KMS-11 (cell line): ENCODE measurements at regions not wholly inside any gene's neighbourhood (a gene's known extent, or its start where the extent isn't known, plus 50 kb on each side); places are given as distances from the start of the nearest gene placed in this dataset.

Experiments
- H2AFZ ChIP-seq: fragments of 200-600 bp; sonication (generic); 2 replicates; pipeline ENCODE4 v1.6.1; 2016; ENCODE audit warnings: antibody characterized with exemption, mixed run types, low read depth
- H3K27ac ChIP-seq: fragments of 200-600 bp; sonication (generic); 2 replicates; pipeline ENCODE4 v1.6.1; 2016; ENCODE audit warnings: mild to moderate bottlenecking, mixed run types
- H3K27me3 ChIP-seq: fragments of 200-600 bp; sonication (generic); 2 replicates; pipeline ENCODE4 v1.6.1; 2017; ENCODE audit warnings: mild to moderate bottlenecking, low read depth, mixed run types, moderate library complexity; ENCODE audit not compliant: insufficient read depth
- H3K36me3 ChIP-seq: fragments of 200-600 bp; sonication (generic); 2 replicates; pipeline ENCODE4 v1.6.1; 2017; ENCODE audit warnings: mild to moderate bottlenecking, mixed run types; ENCODE audit not compliant: insufficient read depth
- H3K4me1 ChIP-seq: fragments of 200-600 bp; sonication (generic); 2 replicates; pipeline ENCODE4 v1.6.1; 2016; ENCODE audit warnings: mild to moderate bottlenecking, low read depth, mixed run types; ENCODE audit not compliant: poor library complexity, severe bottlenecking
- H3K4me2 ChIP-seq: fragments of 200-600 bp; sonication (generic); 2 replicates; pipeline ENCODE4 v1.7.0; 2016; ENCODE audit warnings: mild to moderate bottlenecking, mixed run types
- H3K4me3 ChIP-seq: fragments of 200-600 bp; sonication (generic); IDR thresholded peaks from 2 replicates; pipeline ENCODE4 v1.6.1; 2017; ENCODE audit warnings: low read depth, low read length, mixed read lengths; ENCODE audit not compliant: insufficient read depth
- H3K79me2 ChIP-seq: fragments of 200-600 bp; sonication (generic); 2 replicates; pipeline ENCODE4 v1.6.1; 2016; ENCODE audit warnings: low read depth, mixed run types; ENCODE audit not compliant: insufficient read depth
- H3K9ac ChIP-seq: fragments of 200-600 bp; sonication (generic); 2 replicates; pipeline ENCODE4 v1.6.1; 2016; ENCODE audit warnings: mild to moderate bottlenecking, mixed run types
- H4K20me1 ChIP-seq: fragments of 200-600 bp; sonication (generic); 2 replicates; pipeline ENCODE4 v1.6.1; 2016; ENCODE audit warnings: mild to moderate bottlenecking, mixed run types; ENCODE audit not compliant: insufficient read depth
- TF ChIP-seq, protein P1 (sequence below): fragments of 200-600 bp; sonication (generic); conservative IDR thresholded peaks from 2 replicates; pipeline ENCODE4 v1.6.1; 2017; ENCODE audit warnings: low read depth, mild to moderate bottlenecking, antibody characterized with exemption, low read length, moderate library complexity, mixed read lengths

DNA sequence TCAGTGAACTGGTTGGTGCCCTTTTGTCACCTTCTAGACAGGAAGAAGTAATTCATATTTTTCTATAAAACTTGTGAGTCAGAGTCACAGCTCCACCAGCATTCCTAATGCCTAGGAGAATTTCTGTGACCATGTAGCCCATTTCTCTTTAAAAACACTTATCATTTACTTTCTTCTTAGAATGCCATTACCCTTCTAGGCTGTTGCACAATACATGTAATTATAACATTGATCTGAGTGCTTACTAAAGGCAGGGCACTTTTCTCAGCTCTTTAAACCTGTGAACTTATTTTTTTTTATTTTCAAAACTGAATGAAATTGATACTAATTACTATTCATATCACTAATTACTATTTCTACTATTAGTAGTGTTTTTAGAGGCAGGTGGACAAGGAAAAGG, 373.7 kb downstream of the TLE4 start:
- Histone ChIP-seq H3K27ac (no peak overlapping the region), H3K4me2 (no peak overlapping the region), H2AFZ (no peak overlapping the region), H3K4me3 (no peak overlapping the region), H3K27me3 (no peaks in the 10 kb centered on the region), H3K4me1 (no peaks in the 10 kb centered on the region), H3K79me2 (no peaks in the 10 kb centered on the region), H3K36me3 (no peaks in the 10 kb centered on the region), H4K20me1 (no peaks in the 10 kb centered on the region), H3K9ac (no peak overlapping the region)
- TF ChIP-seq, protein P1, sequence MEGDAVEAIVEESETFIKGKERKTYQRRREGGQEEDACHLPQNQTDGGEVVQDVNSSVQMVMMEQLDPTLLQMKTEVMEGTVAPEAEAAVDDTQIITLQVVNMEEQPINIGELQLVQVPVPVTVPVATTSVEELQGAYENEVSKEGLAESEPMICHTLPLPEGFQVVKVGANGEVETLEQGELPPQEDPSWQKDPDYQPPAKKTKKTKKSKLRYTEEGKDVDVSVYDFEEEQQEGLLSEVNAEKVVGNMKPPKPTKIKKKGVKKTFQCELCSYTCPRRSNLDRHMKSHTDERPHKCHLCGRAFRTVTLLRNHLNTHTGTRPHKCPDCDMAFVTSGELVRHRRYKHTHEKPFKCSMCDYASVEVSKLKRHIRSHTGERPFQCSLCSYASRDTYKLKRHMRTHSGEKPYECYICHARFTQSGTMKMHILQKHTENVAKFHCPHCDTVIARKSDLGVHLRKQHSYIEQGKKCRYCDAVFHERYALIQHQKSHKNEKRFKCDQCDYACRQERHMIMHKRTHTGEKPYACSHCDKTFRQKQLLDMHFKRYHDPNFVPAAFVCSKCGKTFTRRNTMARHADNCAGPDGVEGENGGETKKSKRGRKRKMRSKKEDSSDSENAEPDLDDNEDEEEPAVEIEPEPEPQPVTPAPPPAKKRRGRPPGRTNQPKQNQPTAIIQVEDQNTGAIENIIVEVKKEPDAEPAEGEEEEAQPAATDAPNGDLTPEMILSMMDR, result no peak

DNA sequence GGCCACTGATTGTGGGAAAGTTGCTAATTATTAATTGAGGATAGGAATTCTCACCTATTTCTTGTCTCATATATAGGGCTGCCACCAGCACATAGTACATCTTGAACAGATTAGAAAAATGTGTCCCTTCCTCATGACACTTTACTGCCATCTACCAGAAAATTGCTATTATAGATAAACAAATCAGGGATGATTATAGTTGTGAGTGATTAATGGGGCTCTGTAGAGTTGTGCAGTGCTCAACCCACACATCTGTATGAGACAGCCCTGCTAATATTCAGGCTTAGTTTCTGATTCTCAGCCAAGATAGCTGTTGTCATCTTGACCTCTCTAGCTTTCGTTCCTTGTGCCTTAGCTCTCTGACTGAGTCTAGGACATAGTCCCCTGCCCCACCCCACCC, 373.3 kb downstream of the TLE4 start:
- TF ChIP-seq, protein P1, result no peak

DNA sequence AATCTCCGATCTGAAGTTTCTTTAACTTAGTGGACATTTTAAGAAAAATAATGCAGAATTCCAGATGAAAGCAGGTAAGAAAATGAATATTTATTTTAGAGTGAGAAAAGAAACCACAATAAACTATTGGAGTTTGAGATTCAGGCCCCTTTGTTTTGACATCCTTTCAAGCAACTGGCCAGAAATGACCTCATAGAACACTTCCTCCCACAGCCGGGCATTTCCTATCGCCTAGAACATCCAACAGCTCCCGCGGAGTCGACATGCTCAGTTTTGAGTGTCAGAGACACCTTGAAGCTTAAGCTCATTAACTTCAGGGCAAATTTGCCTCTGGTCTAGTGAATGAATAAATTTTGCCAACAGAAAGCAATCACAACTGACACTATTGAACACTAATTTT, 369.2 kb downstream of the TLE4 start:
- no peak overlapping the region for H3K27ac ChIP-seq
- H3K79me2 ChIP-seq, result no peaks in the 10 kb centered on the region
- H3K4me3 ChIP-seq, result no peak overlapping the region
- H3K9ac ChIP-seq, result no peak overlapping the region
- no peaks in the 10 kb centered on the region for H3K36me3 ChIP-seq
- H3K4me2 ChIP-seq, result no peak overlapping the region
- H2AFZ ChIP-seq, result no peak overlapping the region
- TF ChIP-seq, protein P1, result no peak
- H4K20me1 ChIP-seq, result no peaks in the 10 kb centered on the region
- H3K27me3 ChIP-seq, result no peaks in the 10 kb centered on the region
- no peaks in the 10 kb centered on the region for H3K4me1 ChIP-seq

More for the DNA sequence above, 373.3 kb downstream of the TLE4 start:
- Histone ChIP-seq H3K4me1 (no peaks in the 10 kb centered on the region), H3K27me3 (no peaks in the 10 kb centered on the region), H4K20me1 (no peaks in the 10 kb centered on the region), H3K4me2 (no peak overlapping the region), H3K4me3 (no peak overlapping the region), H3K36me3 (no peaks in the 10 kb centered on the region), H3K9ac (no peak overlapping the region), H3K79me2 (no peaks in the 10 kb centered on the region), H3K27ac (no peak overlapping the region), H2AFZ (no peak overlapping the region)

DNA sequence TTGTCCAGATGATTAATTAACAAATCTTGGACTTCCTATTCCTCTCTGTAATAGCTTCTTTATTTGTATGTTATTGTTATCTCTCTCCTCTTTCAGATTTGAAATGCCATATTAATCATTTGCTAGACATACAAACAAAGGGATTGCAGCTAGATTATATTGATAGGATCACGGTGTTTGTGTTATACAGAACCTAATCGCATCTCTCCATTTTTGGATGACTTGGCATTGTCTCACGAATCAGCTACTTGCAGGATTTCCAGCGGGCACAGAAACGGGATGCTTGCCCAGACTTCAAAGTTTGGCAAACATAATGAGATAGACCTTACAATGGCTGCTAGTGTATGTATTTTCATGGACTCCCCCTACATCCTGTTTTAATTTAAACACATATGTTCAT, 368.1 kb downstream of the TLE4 start:
- H3K27me3 ChIP-seq, result no peaks in the 10 kb centered on the region
- H3K36me3 ChIP-seq, result no peaks in the 10 kb centered on the region
- no peak overlapping the region for H3K4me2 ChIP-seq
- no peak overlapping the region for H3K27ac ChIP-seq
- no peaks in the 10 kb centered on the region for H3K4me1 ChIP-seq
- no peak overlapping the region for H3K4me3 ChIP-seq
- TF ChIP-seq, protein P1, result no peak
- no peak overlapping the region for H2AFZ ChIP-seq
- no peaks in the 10 kb centered on the region for H4K20me1 ChIP-seq
- H3K79me2 ChIP-seq, result no peaks in the 10 kb centered on the region
- H3K9ac ChIP-seq, result no peak overlapping the region
